ENCODE measurements at regions not wholly inside any gene's neighbourhood (a gene's known extent, or its start where the extent isn't known, plus 50 kb on each side); places are given as distances from the start of the nearest gene placed in this dataset.

DNA sequence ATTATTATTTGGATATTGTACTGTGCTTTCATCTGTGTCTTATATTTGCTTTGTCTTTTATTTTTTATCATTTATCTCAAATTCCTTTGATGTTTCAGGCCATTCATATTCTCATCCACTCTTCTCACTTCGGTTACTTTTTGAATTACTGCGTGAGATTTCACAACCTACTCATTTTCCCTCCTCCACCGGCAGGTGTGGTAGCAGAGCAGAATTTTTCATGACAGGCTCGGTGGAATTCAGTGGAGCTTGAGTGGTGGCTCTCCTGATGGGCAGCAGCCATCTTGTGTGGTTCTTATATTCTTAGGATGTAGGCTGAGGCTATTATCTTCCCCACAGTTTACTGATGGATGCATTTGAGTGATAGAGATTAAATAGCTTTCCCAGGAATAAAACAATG is 92.3 kb upstream of the IVNS1ABP start:
- no peaks in the 10 kb centered on the region for H3K27me3 ChIP-seq
- no peak for DNase-seq (ENCODE audit: low spot score)
- H3K36me3 ChIP-seq (replicated peaks; ENCODE audit: insufficient read depth, low read depth), result no peaks in the 10 kb centered on the region
- H2AFZ ChIP-seq, result no peak overlapping the region
- H4K20me1 ChIP-seq (ENCODE audit: insufficient read depth, poor library complexity, severe bottlenecking), result no peaks in the 10 kb centered on the region
- H3K27ac ChIP-seq, result no peak overlapping the region
- no peak overlapping the region for H3K4me3 ChIP-seq
- no peak overlapping the region for H3K4me2 ChIP-seq
- no peaks in the 10 kb centered on the region for H3K9me3 ChIP-seq (ENCODE audit: low read depth)
- WGBS (ENCODE audit: low lambda C conversion rate, missing lambda C conversion rate), result 90% methylated on average over 4 of the region's 4 CpGs
- H3K4me1 ChIP-seq (ENCODE audit: insufficient read depth), result peaks cover 6% of the 10 kb centered on the region
- no peaks in the 10 kb centered on the region for H3K79me2 ChIP-seq
- H3K9me2 ChIP-seq (replicated peaks; ENCODE audit: insufficient read depth), result no peaks in the 10 kb centered on the region
- no peak for TF ChIP-seq CTCF (IDR thresholded peaks at IDR 0.05; ENCODE audit: poor library complexity)
- no peak for TF ChIP-seq EZH2 (IDR thresholded peaks at IDR 0.05; ENCODE audit: borderline replicate concordance)
- TF ChIP-seq EZH2phosphoT487 (IDR thresholded peaks at IDR 0.05; ENCODE audit: low read depth, severe bottlenecking, unreplicated experiment), result no peak

DNA sequence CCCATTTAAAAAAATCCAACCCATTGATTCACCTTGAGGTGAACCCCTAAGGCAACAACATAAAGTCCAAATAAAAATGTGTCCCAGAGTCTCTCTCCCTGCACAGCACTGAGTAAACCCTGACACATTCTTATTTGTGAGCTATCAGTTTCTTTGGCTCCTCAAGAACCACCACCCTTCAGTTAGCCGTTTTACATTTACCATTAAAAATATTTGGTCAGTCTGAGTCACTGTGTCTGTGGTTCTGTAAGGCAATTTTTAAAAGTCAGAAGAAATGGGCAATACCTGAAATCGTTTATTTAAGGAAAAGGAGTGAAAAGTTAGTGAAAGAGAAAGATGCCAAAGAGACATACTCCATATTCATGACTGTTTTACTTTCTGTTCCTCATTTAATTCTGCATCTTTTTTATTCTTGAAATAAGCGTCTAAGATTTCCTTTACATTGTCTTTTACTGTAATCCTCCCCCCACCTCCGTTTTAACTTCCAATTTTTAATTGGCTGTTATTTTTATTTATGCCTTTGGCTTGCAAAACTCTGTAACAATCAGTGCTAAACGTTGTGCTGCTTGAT is 91.7 kb upstream of the IVNS1ABP start:
- no peaks in the 10 kb centered on the region for H3K9me3 ChIP-seq (ENCODE audit: low read depth)
- no peaks in the 10 kb centered on the region for H4K20me1 ChIP-seq (ENCODE audit: insufficient read depth, poor library complexity, severe bottlenecking)
- H2AFZ ChIP-seq, result no peak overlapping the region
- H3K4me1 ChIP-seq (ENCODE audit: insufficient read depth), result peaks cover 6% of the 10 kb centered on the region
- no peak for DNase-seq (ENCODE audit: low spot score)
- H3K36me3 ChIP-seq (replicated peaks; ENCODE audit: insufficient read depth, low read depth), result no peaks in the 10 kb centered on the region
- H3K9me2 ChIP-seq (replicated peaks; ENCODE audit: insufficient read depth), result no peaks in the 10 kb centered on the region
- H3K4me2 ChIP-seq, result no peak overlapping the region
- H3K79me2 ChIP-seq, result no peaks in the 10 kb centered on the region
- no peaks in the 10 kb centered on the region for H3K27me3 ChIP-seq
- H3K27ac ChIP-seq, result no peak overlapping the region
- 76% methylated on average over 5 of the region's 5 CpGs for WGBS (ENCODE audit: low lambda C conversion rate, missing lambda C conversion rate)
- H3K4me3 ChIP-seq, result no peak overlapping the region
- TF ChIP-seq EZH2 (IDR thresholded peaks at IDR 0.05; ENCODE audit: borderline replicate concordance) (no peak), CTCF (IDR thresholded peaks at IDR 0.05; ENCODE audit: poor library complexity) (no peak), EZH2phosphoT487 (IDR thresholded peaks at IDR 0.05; ENCODE audit: low read depth, severe bottlenecking, unreplicated experiment) (no peak)

DNA sequence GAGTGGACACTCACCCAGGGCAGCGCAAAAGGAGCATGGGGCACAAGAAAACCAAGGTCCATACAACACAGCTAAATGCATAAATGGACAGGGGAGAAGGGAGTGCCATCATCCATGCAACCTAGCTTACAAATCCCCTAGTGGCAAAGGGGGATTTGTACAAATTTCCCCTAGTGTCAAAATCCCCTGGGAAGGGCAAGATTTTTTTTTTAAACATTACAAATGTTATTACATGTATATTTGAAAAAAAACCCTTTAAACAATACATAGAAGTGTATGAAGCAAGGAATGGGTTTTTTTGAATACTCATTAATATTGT is 89.6 kb upstream of the IVNS1ABP start:
- H2AFZ ChIP-seq, result no peak overlapping the region
- H3K4me1 ChIP-seq (ENCODE audit: insufficient read depth), result peaks cover 6% of the 10 kb centered on the region
- H3K27me3 ChIP-seq, result no peaks in the 10 kb centered on the region
- no peaks in the 10 kb centered on the region for H3K79me2 ChIP-seq
- WGBS (ENCODE audit: low lambda C conversion rate, missing lambda C conversion rate), result 100% methylated on average over 1 of the region's 1 CpG
- DNase-seq (ENCODE audit: low spot score), result no peak
- no peak overlapping the region for H3K4me3 ChIP-seq
- no peaks in the 10 kb centered on the region for H3K9me3 ChIP-seq (ENCODE audit: low read depth)
- no peaks in the 10 kb centered on the region for H3K9me2 ChIP-seq (replicated peaks; ENCODE audit: insufficient read depth)
- H3K4me2 ChIP-seq, result no peak overlapping the region
- H3K27ac ChIP-seq, result no peak overlapping the region
- no peaks in the 10 kb centered on the region for H4K20me1 ChIP-seq (ENCODE audit: insufficient read depth, poor library complexity, severe bottlenecking)
- TF ChIP-seq EZH2phosphoT487 (IDR thresholded peaks at IDR 0.05; ENCODE audit: low read depth, severe bottlenecking, unreplicated experiment), result no peak
- no peak for TF ChIP-seq EZH2 (IDR thresholded peaks at IDR 0.05; ENCODE audit: borderline replicate concordance)
- no peak for TF ChIP-seq CTCF (IDR thresholded peaks at IDR 0.05; ENCODE audit: poor library complexity)
- H3K36me3 ChIP-seq (replicated peaks; ENCODE audit: insufficient read depth, low read depth), result no peaks in the 10 kb centered on the region

All from hepatocyte (in vitro differentiated cells).